ENCODE measurements at regions not wholly inside any gene's neighbourhood (a gene's known extent, or its start where the extent isn't known, plus 50 kb on each side); places are given as distances from the start of the nearest gene placed in this dataset.
"Not testable (repeated sequence)": the region's sequence is repeated elsewhere in the genome, so short reads cannot be mapped to it uniquely, and the experiment has no call there.

- DNase-seq (ENCODE audit: low read depth in 1 of 2, low spot score in 1 of 2) = no peak
- in situ Hi-C loops (cut with HindIII; ENCODE audit: low pct_unique_long_range_greater_than_20kb, low sequenced_read_pairs) = no loop called here
- TF ChIP-seq JUND (IDR thresholded peaks at IDR 0.05; ENCODE audit: low read depth) = no peak
Measured at GRCh38 chr9:15010581-15010980, 100.4 kb upstream of the FREM1 start.

GRCh38 chr9:15007698-15008097 is 97.5 kb upstream of the FREM1 start:
- no peak for TF ChIP-seq JUND (IDR thresholded peaks at IDR 0.05; ENCODE audit: low read depth)
- in situ Hi-C loops (cut with HindIII; ENCODE audit: low pct_unique_long_range_greater_than_20kb, low sequenced_read_pairs) = no loop called here

GRCh38 chr9:14994738-14995137 is 84.5 kb upstream of the FREM1 start:
- in situ Hi-C loops (cut with HindIII; ENCODE audit: low pct_unique_long_range_greater_than_20kb, low sequenced_read_pairs) = no loop called here
- DNase-seq (ENCODE audit: low read depth in 1 of 2, low spot score in 1 of 2) = no peak
- no peak for TF ChIP-seq JUND (IDR thresholded peaks at IDR 0.05; ENCODE audit: low read depth)

More at GRCh38 chr9:15007698-15008097, 97.5 kb upstream of the FREM1 start:
- no peak for DNase-seq (ENCODE audit: low read depth in 1 of 2, low spot score in 1 of 2)

GRCh38 chr9:14993901-14994554 is 83.8 kb upstream of the FREM1 start:
- no peak for DNase-seq (ENCODE audit: low read depth in 1 of 2, low spot score in 1 of 2)
- no peak for TF ChIP-seq JUND (IDR thresholded peaks at IDR 0.05; ENCODE audit: low read depth)
- in situ Hi-C loops (cut with HindIII; ENCODE audit: low pct_unique_long_range_greater_than_20kb, low sequenced_read_pairs) = no loop called here

GRCh38 chr9:14993061-14993800 is 83.0 kb upstream of the FREM1 start:
- TF ChIP-seq JUND (IDR thresholded peaks at IDR 0.05; ENCODE audit: low read depth) = no peak
- in situ Hi-C loops (cut with HindIII; ENCODE audit: low pct_unique_long_range_greater_than_20kb, low sequenced_read_pairs) = no loop called here
- DNase-seq (ENCODE audit: low read depth in 1 of 2, low spot score in 1 of 2) = no peak

- in situ Hi-C loops (cut with HindIII; ENCODE audit: low pct_unique_long_range_greater_than_20kb, low sequenced_read_pairs) = no loop called here
Measured at GRCh38 chr9:14992516-14992915, 82.3 kb upstream of the FREM1 start.

GRCh38 chr9:14992081-14992480 is 81.9 kb upstream of the FREM1 start:
- no peak for TF ChIP-seq JUND (IDR thresholded peaks at IDR 0.05; ENCODE audit: low read depth)
- in situ Hi-C loops (cut with HindIII; ENCODE audit: low pct_unique_long_range_greater_than_20kb, low sequenced_read_pairs) = no loop called here
- peak; percentile 42 to 48 for DNase-seq (ENCODE audit: low read depth in 1 of 2, low spot score in 1 of 2)

More at GRCh38 chr9:14992516-14992915, 82.3 kb upstream of the FREM1 start:
- DNase-seq (ENCODE audit: low read depth in 1 of 2, low spot score in 1 of 2) = no peak
- TF ChIP-seq JUND (IDR thresholded peaks at IDR 0.05; ENCODE audit: low read depth) = no peak

- DNase-seq (ENCODE audit: low read depth in 1 of 2, low spot score in 1 of 2); in situ Hi-C loops (cut with HindIII; ENCODE audit: low pct_unique_long_range_greater_than_20kb, low sequenced_read_pairs): not testable (repeated sequence)
Measured at GRCh38 chr9:14990647-14991046, 80.4 kb upstream of the FREM1 start.

- no peak for TF ChIP-seq JUND (IDR thresholded peaks at IDR 0.05; ENCODE audit: low read depth)
- DNase-seq (ENCODE audit: low read depth in 1 of 2, low spot score in 1 of 2) = no peak
- in situ Hi-C loops (cut with HindIII; ENCODE audit: low pct_unique_long_range_greater_than_20kb, low sequenced_read_pairs) = no loop called here
Measured at GRCh38 chr9:14989811-14990210, 79.6 kb upstream of the FREM1 start.

- in situ Hi-C loops (cut with HindIII; ENCODE audit: low pct_unique_long_range_greater_than_20kb, low sequenced_read_pairs); DNase-seq (ENCODE audit: low read depth in 1 of 2, low spot score in 1 of 2): not testable (repeated sequence)
Measured at GRCh38 chr9:14989336-14989735, 79.1 kb upstream of the FREM1 start.

- no peak for DNase-seq (ENCODE audit: low read depth in 1 of 2, low spot score in 1 of 2)
- in situ Hi-C loops (cut with HindIII; ENCODE audit: low pct_unique_long_range_greater_than_20kb, low sequenced_read_pairs) = no loop called here
- no peak for TF ChIP-seq JUND (IDR thresholded peaks at IDR 0.05; ENCODE audit: low read depth)
Measured at GRCh38 chr9:14987858-14988257, 77.6 kb upstream of the FREM1 start.

GRCh38 chr9:14985419-14985818 is 75.2 kb upstream of the FREM1 start:
- no peak for TF ChIP-seq JUND (IDR thresholded peaks at IDR 0.05; ENCODE audit: low read depth)
- DNase-seq (ENCODE audit: low read depth in 1 of 2, low spot score in 1 of 2) = no peak
- in situ Hi-C loops (cut with HindIII; ENCODE audit: low pct_unique_long_range_greater_than_20kb, low sequenced_read_pairs) = no loop called here

GRCh38 chr9:14983599-14983998 is 73.4 kb upstream of the FREM1 start:
- DNase-seq (ENCODE audit: low read depth in 1 of 2, low spot score in 1 of 2) = no peak
- in situ Hi-C loops (cut with HindIII; ENCODE audit: low pct_unique_long_range_greater_than_20kb, low sequenced_read_pairs) = no loop called here
- TF ChIP-seq JUND (IDR thresholded peaks at IDR 0.05; ENCODE audit: low read depth) = no peak

Data from T47D (cell line).